IMR-90 (cell line): ENCODE measurements at regions not wholly inside any gene's neighbourhood (a gene's known extent, or its start where the extent isn't known, plus 50 kb on each side); places are given as distances from the start of the nearest gene placed in this dataset.

Experiments
- ATAC-seq: fragments of 200-7000 bp; cut with Tn5 transposase; 2 replicates; pipeline ENCODE4 v1.9.1; 2020; ENCODE audit warnings: low read depth, mild to moderate bottlenecking, moderate library complexity
- BruUV-seq: library from RNA; stranded (reverse); fragments of 400-500 nt; replicated peaks from 2 replicates; lab custom pipeline; 2021; lab: Mats Ljungman, UMichigan
- CTCF ChIA-PET: fragments of 300-600 bp; formaldehyde crosslinking; extraction: SDS; loops from one replicate; lab custom pipeline; 2021; ENCODE audit warnings: antibody characterized with exemption; lab: Yijun Ruan, JAX
- POLR2A ChIA-PET: fragments of 300-600 bp; sonication (Branson Sonifier 250); formaldehyde crosslinking; loops from one replicate; lab custom pipeline; 2022; ENCODE audit warnings: antibody characterized with exemption; ENCODE audit not compliant: unreplicated experiment; lab: Charles Lee
- DNase-seq: peaks from one replicate; pipeline ENCODE4 v3.0.0; 2013
- H2AFZ ChIP-seq: replicated peaks from 2 replicates; pipeline ENCODE3; 2013; ENCODE audit warnings: low read length, mild to moderate bottlenecking; ENCODE audit not compliant: poor library complexity
- H2AK5ac ChIP-seq: 2 replicates; pipeline ENCODE4 v1.6.1; 2013; ENCODE audit warnings: low read depth, low read length, inconsistent platforms
- H2AK9ac ChIP-seq: replicated peaks from 2 replicates; pipeline ENCODE3; 2013; ENCODE audit warnings: mild to moderate bottlenecking, low read depth, low read length, moderate library complexity; ENCODE audit not compliant: poor library complexity
- H2BK120ac ChIP-seq: 2 replicates; pipeline ENCODE4 v1.6.1; 2013; ENCODE audit warnings: low read depth, low read length, inconsistent platforms
- H2BK15ac ChIP-seq: 3 replicates; pipeline ENCODE4 v1.6.1; 2013; ENCODE audit warnings: low read depth, low read length, inconsistent platforms
- H2BK20ac ChIP-seq: 2 replicates; pipeline ENCODE4 v1.6.1; 2013; ENCODE audit warnings: low read depth, mild to moderate bottlenecking, inconsistent platforms, low read length, moderate library complexity
- H2BK5ac ChIP-seq: 2 replicates; pipeline ENCODE4 v1.6.1; 2013; ENCODE audit warnings: mild to moderate bottlenecking, low read depth, low read length, inconsistent platforms; ENCODE audit not compliant: poor library complexity, severe bottlenecking
- H3K14ac ChIP-seq: replicated peaks from 2 replicates; pipeline ENCODE4 v1.6.1; 2013; ENCODE audit warnings: low read depth, low read length, inconsistent platforms
- H3K18ac ChIP-seq: 2 replicates; pipeline ENCODE4 v1.6.1; 2013; ENCODE audit warnings: low read depth, low read length, control low read depth
- H3K23ac ChIP-seq: 2 replicates; pipeline ENCODE4 v1.6.1; 2013; ENCODE audit warnings: low read depth, low read length, inconsistent platforms
- H3K27ac ChIP-seq: 2 replicates; pipeline ENCODE4 v1.5.1; 2013; ENCODE audit warnings: mild to moderate bottlenecking, control low read depth, low read length; ENCODE audit not compliant: insufficient read depth
- H3K27me3 ChIP-seq: 2 replicates; pipeline ENCODE4 v1.6.1; 2013; ENCODE audit warnings: low read length; ENCODE audit not compliant: control insufficient read depth, insufficient read depth
- H3K36me3 ChIP-seq: 2 replicates; pipeline ENCODE4 v1.6.1; 2013; ENCODE audit warnings: low read length, mixed read lengths; ENCODE audit not compliant: control insufficient read depth, insufficient read depth
- H3K4ac ChIP-seq: 2 replicates; pipeline ENCODE4 v1.6.1; 2013; ENCODE audit warnings: low read depth, low read length, inconsistent platforms
- H3K4me1 ChIP-seq: 2 replicates; pipeline ENCODE4 v1.6.1; 2013; ENCODE audit warnings: low read length, mixed read lengths; ENCODE audit not compliant: control insufficient read depth, insufficient read depth
- H3K4me2 ChIP-seq: 2 replicates; pipeline ENCODE4 v1.6.1; 2013; ENCODE audit warnings: low read depth, mild to moderate bottlenecking, control low read depth, low read length, moderate library complexity
- H3K4me3 ChIP-seq: 2 replicates; pipeline ENCODE4 v1.5.1; 2013; ENCODE audit warnings: low read depth, mild to moderate bottlenecking, control low read depth, low read length, moderate library complexity; ENCODE audit not compliant: insufficient read depth
- H3K56ac ChIP-seq: 2 replicates; pipeline ENCODE4 v1.6.1; 2013; ENCODE audit warnings: low read length, inconsistent platforms; ENCODE audit not compliant: insufficient read depth; ENCODE audit errors: extremely low read depth
- H3K79me1 ChIP-seq, 2 experiments: 2 replicates each; pipeline ENCODE4 v1.6.1; 2013; ENCODE audit warnings: low read length in 2 of 2, inconsistent platforms in 1 of 2, low read depth in 1 of 2
- H3K9ac ChIP-seq: 2 replicates; pipeline ENCODE4 v1.6.1; 2013; ENCODE audit warnings: low read depth, low read length, control low read depth
- H3K9me1 ChIP-seq: 2 replicates; pipeline ENCODE4 v1.6.1; 2013; ENCODE audit warnings: low read length, inconsistent platforms; ENCODE audit not compliant: insufficient read depth
- H3K9me3 ChIP-seq: 2 replicates; pipeline ENCODE4 v1.6.1; 2013; ENCODE audit warnings: low read length; ENCODE audit not compliant: control insufficient read depth, insufficient read depth
- H4K20me1 ChIP-seq: 2 replicates; pipeline ENCODE4 v1.6.1; 2013; ENCODE audit warnings: low read length, inconsistent platforms; ENCODE audit not compliant: insufficient read depth
- H4K5ac ChIP-seq: 2 replicates; pipeline ENCODE4 v1.6.1; 2013; ENCODE audit warnings: mild to moderate bottlenecking, low read depth, low read length, control low read depth
- H4K8ac ChIP-seq, 2 experiments: 2 replicates each; pipeline ENCODE4 v1.6.1; 2013; ENCODE audit warnings: low read depth in 2 of 2, low read length in 2 of 2, control low read depth in 1 of 2, inconsistent platforms in 1 of 2
- H4K91ac ChIP-seq: 2 replicates; pipeline ENCODE4 v1.6.1; 2013; ENCODE audit warnings: low read depth, low read length, inconsistent platforms; ENCODE audit not compliant: insufficient read depth
- BHLHE40 ChIP-seq: fragments of 150-350 bp; IDR thresholded peaks from 2 replicates; pipeline ENCODE4 v1.6.1; 2016; ENCODE audit warnings: mild to moderate bottlenecking, low read depth, low read length
- CEBPB ChIP-seq: IDR thresholded peaks from 2 replicates; pipeline ENCODE4 v1.6.1; 2012; ENCODE audit warnings: low read depth, low read length, improper control_type of control experiment
- CHD1 ChIP-seq: IDR thresholded peaks from 2 replicates; pipeline ENCODE4 v1.6.1; 2012; ENCODE audit warnings: low read depth, low read length, improper control_type of control experiment
- FOS ChIP-seq: fragments of 150-350 bp; IDR thresholded peaks from 2 replicates; pipeline ENCODE4 v1.6.1; 2016; ENCODE audit warnings: low read depth, low read length
- MAFK ChIP-seq: IDR thresholded peaks from 2 replicates; pipeline ENCODE4 v1.6.1; 2012; ENCODE audit warnings: low read depth, low read length, improper control_type of control experiment
- MXI1 ChIP-seq: IDR thresholded peaks from 2 replicates; pipeline ENCODE4 v1.6.1; 2012; ENCODE audit warnings: low read depth, mild to moderate bottlenecking, low read length, moderate library complexity, borderline replicate concordance
- NFE2L2 ChIP-seq: fragments of 150-350 bp; IDR thresholded peaks from 2 replicates; pipeline ENCODE4 v1.6.1; 2016; ENCODE audit warnings: low read depth, mild to moderate bottlenecking, low read length
- POLR2A ChIP-seq: IDR thresholded peaks from 2 replicates; pipeline ENCODE4 v1.6.1; 2012; ENCODE audit warnings: mild to moderate bottlenecking, low read depth, low read length
- RCOR1 ChIP-seq: IDR thresholded peaks from 2 replicates; pipeline ENCODE4 v1.6.1; 2012; ENCODE audit warnings: mild to moderate bottlenecking, low read length, improper control_type of control experiment; ENCODE audit not compliant: insufficient replicate concordance
- SMC3 ChIP-seq: fragments of 150-350 bp; IDR thresholded peaks from 2 replicates; pipeline ENCODE4 v1.6.1; 2016; ENCODE audit warnings: low read depth, mild to moderate bottlenecking, antibody characterized with exemption, low read length, moderate library complexity
- USF2 ChIP-seq: fragments of 150-350 bp; IDR thresholded peaks from 2 replicates; pipeline ENCODE4 v1.6.1; 2017; ENCODE audit warnings: mild to moderate bottlenecking, antibody characterized with exemption, low read length, low read depth
- dilution Hi-C: fragments of 300-500 bp; cut with HindIII; formaldehyde crosslinking; loops from one replicate; pipeline ENCODE4 v1.14.3; 2018; ENCODE audit warnings: low sequenced_read_pairs; ENCODE audit not compliant: unreplicated experiment
- in situ Hi-C: fragments of 300-500 bp; cut with MboI; formaldehyde crosslinking; loops from 3 replicates; pipeline ENCODE4 v1.14.3; 2019; ENCODE audit warnings: low sequenced_read_pairs, inconsistent platforms, mixed read lengths
- intact Hi-C: fragments of 100-400 bp; cut with micrococcal nuclease; formaldehyde crosslinking; loops from 2 replicates; pipeline ENCODE4 v1.10.0; 2022

GRCh38 chr12:66741919-66742318, 63.0 kb upstream of the GRIP1 start:
- no TSS peak for BruUV-seq
- H2BK20ac ChIP-seq, result no peak overlapping the region
- ChIA-PET POLR2A (interaction anchor here (0.6 kb wide), 1 partner anchor 506 kb away, joined by 3 read pairs; no protein-coding TSS in a partner anchor), CTCF (no interaction called here)
- H2AK5ac ChIP-seq, result no peak overlapping the region
- H3K23ac ChIP-seq, result no peak overlapping the region
- no peak overlapping the region for H3K18ac ChIP-seq
- H2AFZ ChIP-seq, result no peak overlapping the region
- no peaks in the 10 kb centered on the region for H3K79me1 ChIP-seq
- no peak overlapping the region for H2BK5ac ChIP-seq
- TF ChIP-seq FOS (no peak), POLR2A (no peak), MAFK (no peak), BHLHE40 (no peak), CHD1 (no peak), MXI1 (no peak), USF2 (no peak), CEBPB (no peak), NFE2L2 (no peak), SMC3 (no peak), RCOR1 (no peak)
- H3K9me3 ChIP-seq, result no peaks in the 10 kb centered on the region
- no peak overlapping the region for H3K4ac ChIP-seq
- ATAC-seq (no peak), DNase-seq (no peak)
- no peak overlapping the region for H2BK15ac ChIP-seq
- no peaks in the 10 kb centered on the region for H3K27me3 ChIP-seq
- no peaks in the 10 kb centered on the region for H3K4me1 ChIP-seq
- H4K91ac ChIP-seq, result no peak overlapping the region
- H4K8ac ChIP-seq, result no peak overlapping the region
- no peak overlapping the region for H3K14ac ChIP-seq
- no peak overlapping the region for H3K4me3 ChIP-seq
- no peaks in the 10 kb centered on the region for H3K36me3 ChIP-seq
- H2BK120ac ChIP-seq, result no peak overlapping the region
- dilution Hi-C loops (no loop called here), intact Hi-C loops (no loop called here), in situ Hi-C loops (no loop called here)
- no peak overlapping the region for H3K4me2 ChIP-seq
- H3K9ac ChIP-seq, result no peak overlapping the region
- no peak overlapping the region for H3K27ac ChIP-seq
- no peak overlapping the region for H4K5ac ChIP-seq
- no peaks in the 10 kb centered on the region for H3K9me1 ChIP-seq
- H3K56ac ChIP-seq, result no peak overlapping the region
- H2AK9ac ChIP-seq, result no peak overlapping the region
- H4K20me1 ChIP-seq, result no peaks in the 10 kb centered on the region
